IMR-90 (cell line): ENCODE measurements at regions not wholly inside any gene's neighbourhood (a gene's known extent, or its start where the extent isn't known, plus 50 kb on each side); places are given as distances from the start of the nearest gene placed in this dataset.

Source experiments
- ATAC-seq: fragments of 200-7000 bp; cut with Tn5 transposase; 2 replicates; pipeline ENCODE4 v1.9.1; 2020; ENCODE audit warnings: low read depth, mild to moderate bottlenecking, moderate library complexity
- BruUV-seq: library from RNA; stranded (reverse); fragments of 400-500 nt; replicated peaks from 2 replicates; lab custom pipeline; 2021; lab: Mats Ljungman, UMichigan
- CTCF ChIA-PET: fragments of 300-600 bp; formaldehyde crosslinking; extraction: SDS; loops from one replicate; lab custom pipeline; 2021; ENCODE audit warnings: antibody characterized with exemption; lab: Yijun Ruan, JAX
- POLR2A ChIA-PET: fragments of 300-600 bp; sonication (Branson Sonifier 250); formaldehyde crosslinking; loops from one replicate; lab custom pipeline; 2022; ENCODE audit warnings: antibody characterized with exemption; ENCODE audit not compliant: unreplicated experiment; lab: Charles Lee
- DNase-seq: peaks from one replicate; pipeline ENCODE4 v3.0.0; 2013
- H2AFZ ChIP-seq: replicated peaks from 2 replicates; pipeline ENCODE3; 2013; ENCODE audit warnings: low read length, mild to moderate bottlenecking; ENCODE audit not compliant: poor library complexity
- H2AK5ac ChIP-seq: 2 replicates; pipeline ENCODE4 v1.6.1; 2013; ENCODE audit warnings: low read depth, low read length, inconsistent platforms
- H2AK9ac ChIP-seq: replicated peaks from 2 replicates; pipeline ENCODE3; 2013; ENCODE audit warnings: mild to moderate bottlenecking, low read depth, low read length, moderate library complexity; ENCODE audit not compliant: poor library complexity
- H2BK120ac ChIP-seq: 2 replicates; pipeline ENCODE4 v1.6.1; 2013; ENCODE audit warnings: low read depth, low read length, inconsistent platforms
- H2BK15ac ChIP-seq: 3 replicates; pipeline ENCODE4 v1.6.1; 2013; ENCODE audit warnings: low read depth, low read length, inconsistent platforms
- H2BK20ac ChIP-seq: 2 replicates; pipeline ENCODE4 v1.6.1; 2013; ENCODE audit warnings: low read depth, mild to moderate bottlenecking, inconsistent platforms, low read length, moderate library complexity
- H2BK5ac ChIP-seq: 2 replicates; pipeline ENCODE4 v1.6.1; 2013; ENCODE audit warnings: mild to moderate bottlenecking, low read depth, low read length, inconsistent platforms; ENCODE audit not compliant: poor library complexity, severe bottlenecking
- H3K14ac ChIP-seq: replicated peaks from 2 replicates; pipeline ENCODE4 v1.6.1; 2013; ENCODE audit warnings: low read depth, low read length, inconsistent platforms
- H3K18ac ChIP-seq: 2 replicates; pipeline ENCODE4 v1.6.1; 2013; ENCODE audit warnings: low read depth, low read length, control low read depth
- H3K23ac ChIP-seq: 2 replicates; pipeline ENCODE4 v1.6.1; 2013; ENCODE audit warnings: low read depth, low read length, inconsistent platforms
- H3K27ac ChIP-seq: 2 replicates; pipeline ENCODE4 v1.5.1; 2013; ENCODE audit warnings: mild to moderate bottlenecking, control low read depth, low read length; ENCODE audit not compliant: insufficient read depth
- H3K27me3 ChIP-seq: 2 replicates; pipeline ENCODE4 v1.6.1; 2013; ENCODE audit warnings: low read length; ENCODE audit not compliant: control insufficient read depth, insufficient read depth
- H3K36me3 ChIP-seq: 2 replicates; pipeline ENCODE4 v1.6.1; 2013; ENCODE audit warnings: low read length, mixed read lengths; ENCODE audit not compliant: control insufficient read depth, insufficient read depth
- H3K4ac ChIP-seq: 2 replicates; pipeline ENCODE4 v1.6.1; 2013; ENCODE audit warnings: low read depth, low read length, inconsistent platforms
- H3K4me1 ChIP-seq: 2 replicates; pipeline ENCODE4 v1.6.1; 2013; ENCODE audit warnings: low read length, mixed read lengths; ENCODE audit not compliant: control insufficient read depth, insufficient read depth
- H3K4me2 ChIP-seq: 2 replicates; pipeline ENCODE4 v1.6.1; 2013; ENCODE audit warnings: low read depth, mild to moderate bottlenecking, control low read depth, low read length, moderate library complexity
- H3K4me3 ChIP-seq: 2 replicates; pipeline ENCODE4 v1.5.1; 2013; ENCODE audit warnings: low read depth, mild to moderate bottlenecking, control low read depth, low read length, moderate library complexity; ENCODE audit not compliant: insufficient read depth
- H3K56ac ChIP-seq: 2 replicates; pipeline ENCODE4 v1.6.1; 2013; ENCODE audit warnings: low read length, inconsistent platforms; ENCODE audit not compliant: insufficient read depth; ENCODE audit errors: extremely low read depth
- H3K79me1 ChIP-seq, 2 experiments: 2 replicates each; pipeline ENCODE4 v1.6.1; 2013; ENCODE audit warnings: low read length in 2 of 2, inconsistent platforms in 1 of 2, low read depth in 1 of 2
- H3K9ac ChIP-seq: 2 replicates; pipeline ENCODE4 v1.6.1; 2013; ENCODE audit warnings: low read depth, low read length, control low read depth
- H3K9me1 ChIP-seq: 2 replicates; pipeline ENCODE4 v1.6.1; 2013; ENCODE audit warnings: low read length, inconsistent platforms; ENCODE audit not compliant: insufficient read depth
- H3K9me3 ChIP-seq: 2 replicates; pipeline ENCODE4 v1.6.1; 2013; ENCODE audit warnings: low read length; ENCODE audit not compliant: control insufficient read depth, insufficient read depth
- H4K20me1 ChIP-seq: 2 replicates; pipeline ENCODE4 v1.6.1; 2013; ENCODE audit warnings: low read length, inconsistent platforms; ENCODE audit not compliant: insufficient read depth
- H4K5ac ChIP-seq: 2 replicates; pipeline ENCODE4 v1.6.1; 2013; ENCODE audit warnings: mild to moderate bottlenecking, low read depth, low read length, control low read depth
- H4K8ac ChIP-seq, 2 experiments: 2 replicates each; pipeline ENCODE4 v1.6.1; 2013; ENCODE audit warnings: low read depth in 2 of 2, low read length in 2 of 2, control low read depth in 1 of 2, inconsistent platforms in 1 of 2
- H4K91ac ChIP-seq: 2 replicates; pipeline ENCODE4 v1.6.1; 2013; ENCODE audit warnings: low read depth, low read length, inconsistent platforms; ENCODE audit not compliant: insufficient read depth
- BHLHE40 ChIP-seq: fragments of 150-350 bp; IDR thresholded peaks from 2 replicates; pipeline ENCODE4 v1.6.1; 2016; ENCODE audit warnings: mild to moderate bottlenecking, low read depth, low read length
- CEBPB ChIP-seq: IDR thresholded peaks from 2 replicates; pipeline ENCODE4 v1.6.1; 2012; ENCODE audit warnings: low read depth, low read length, improper control_type of control experiment
- CHD1 ChIP-seq: IDR thresholded peaks from 2 replicates; pipeline ENCODE4 v1.6.1; 2012; ENCODE audit warnings: low read depth, low read length, improper control_type of control experiment
- FOS ChIP-seq: fragments of 150-350 bp; IDR thresholded peaks from 2 replicates; pipeline ENCODE4 v1.6.1; 2016; ENCODE audit warnings: low read depth, low read length
- MAFK ChIP-seq: IDR thresholded peaks from 2 replicates; pipeline ENCODE4 v1.6.1; 2012; ENCODE audit warnings: low read depth, low read length, improper control_type of control experiment
- MAZ ChIP-seq: IDR thresholded peaks from 2 replicates; pipeline ENCODE4 v1.6.1; 2012; ENCODE audit warnings: low read depth, mild to moderate bottlenecking, low read length, improper control_type of control experiment, moderate library complexity, borderline replicate concordance
- MXI1 ChIP-seq: IDR thresholded peaks from 2 replicates; pipeline ENCODE4 v1.6.1; 2012; ENCODE audit warnings: low read depth, mild to moderate bottlenecking, low read length, moderate library complexity, borderline replicate concordance
- NFE2L2 ChIP-seq: fragments of 150-350 bp; IDR thresholded peaks from 2 replicates; pipeline ENCODE4 v1.6.1; 2016; ENCODE audit warnings: low read depth, mild to moderate bottlenecking, low read length
- POLR2A ChIP-seq: IDR thresholded peaks from 2 replicates; pipeline ENCODE4 v1.6.1; 2012; ENCODE audit warnings: mild to moderate bottlenecking, low read depth, low read length
- RAD21 ChIP-seq: IDR thresholded peaks from 2 replicates; pipeline ENCODE4 v1.6.1; 2012; ENCODE audit warnings: low read length, improper control_type of control experiment
- RCOR1 ChIP-seq: IDR thresholded peaks from 2 replicates; pipeline ENCODE4 v1.6.1; 2012; ENCODE audit warnings: mild to moderate bottlenecking, low read length, improper control_type of control experiment; ENCODE audit not compliant: insufficient replicate concordance
- RFX5 ChIP-seq: IDR thresholded peaks from 2 replicates; pipeline ENCODE4 v1.8.0; 2012; ENCODE audit warnings: low read depth, mild to moderate bottlenecking, low read length, moderate library complexity
- SMC3 ChIP-seq: fragments of 150-350 bp; IDR thresholded peaks from 2 replicates; pipeline ENCODE4 v1.6.1; 2016; ENCODE audit warnings: low read depth, mild to moderate bottlenecking, antibody characterized with exemption, low read length, moderate library complexity
- WGBS, 2 experiments: methylation state at CpG; one replicate each; pipeline versions ENCODE4 v1.1.5 to v1.1.7; 2013; ENCODE audit warnings: missing lambda C conversion rate in 2 of 2; ENCODE audit not compliant: insufficient read length in 1 of 2; ENCODE audit errors: extremely low coverage in 2 of 2; 5-methylcytosine and 5-hydroxymethylcytosine counted together
- dilution Hi-C: fragments of 300-500 bp; cut with HindIII; formaldehyde crosslinking; loops from one replicate; pipeline ENCODE4 v1.14.3; 2018; ENCODE audit warnings: low sequenced_read_pairs; ENCODE audit not compliant: unreplicated experiment
- in situ Hi-C: fragments of 300-500 bp; cut with MboI; formaldehyde crosslinking; loops from 3 replicates; pipeline ENCODE4 v1.14.3; 2019; ENCODE audit warnings: low sequenced_read_pairs, inconsistent platforms, mixed read lengths
- intact Hi-C: fragments of 100-400 bp; cut with micrococcal nuclease; formaldehyde crosslinking; loops from 2 replicates; pipeline ENCODE4 v1.10.0; 2022
- TF ChIP-seq, protein P1 (sequence below): fragments of 150-350 bp; IDR thresholded peaks from 2 replicates; pipeline ENCODE4 v1.6.1; 2016; ENCODE audit warnings: low read depth, mild to moderate bottlenecking, low read length, moderate library complexity, borderline replicate concordance
- TF ChIP-seq, protein P2 (sequence below): conservative IDR thresholded peaks from 2 replicates; pipeline ENCODE4 v1.5.1; 2012; ENCODE audit warnings: mild to moderate bottlenecking, low read depth, low read length, improper control_type of control experiment
- TF ChIP-seq, protein P3 (sequence below): fragments of 150-350 bp; IDR thresholded peaks from 2 replicates; pipeline ENCODE4 v1.6.1; 2017; ENCODE audit warnings: mild to moderate bottlenecking, antibody characterized with exemption, low read length, low read depth

DNA sequence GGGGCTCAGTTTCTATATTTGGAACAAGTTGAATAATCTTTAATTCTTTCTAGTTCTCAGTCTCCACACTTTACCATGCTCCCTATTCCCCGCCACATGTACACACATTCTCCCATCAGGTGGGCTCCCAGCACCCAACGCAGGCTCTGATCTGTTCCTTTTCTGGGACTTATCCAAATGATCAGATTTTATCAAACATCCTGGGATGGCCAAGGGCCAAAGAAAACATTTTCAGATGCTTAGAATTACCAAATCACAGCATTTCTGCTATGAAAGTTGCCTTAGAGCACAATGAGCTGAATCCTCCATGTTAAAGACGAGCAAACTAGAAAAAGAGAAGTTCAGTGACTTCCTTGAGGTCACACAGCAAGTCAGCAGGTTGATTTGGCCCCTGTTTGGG, 153.4 kb downstream of the SEC61B start:
- no peak for ATAC-seq
- WGBS, 2 experiments = 92% methylated on average over 2 of the region's 3 CpGs; no CpG with 5 or more reads in 1 of the 2 experiments
- peak overlapping the region; percentile 43; the same call in 1 of the 2 replicates for H2AK5ac ChIP-seq
- H2BK5ac ChIP-seq = no peak overlapping the region
- peak overlapping the region; percentile 50; the same call in 1 of the 2 replicates for H2BK20ac ChIP-seq
- peak overlapping the region; percentile 20; the same call in 1 of the 2 replicates for H3K4ac ChIP-seq
- H2AFZ ChIP-seq = no peak overlapping the region
- peak overlapping the region; percentile 11; the same call in 1 of the 3 replicates for H2BK15ac ChIP-seq
- peak overlapping the region; percentile 44; the same call in 1 of the 2 replicates for H3K18ac ChIP-seq
- ChIA-PET CTCF (no interaction called here), POLR2A (no interaction called here)
- H4K91ac ChIP-seq = no peak overlapping the region
- 0 out of 2 replicates have a peak overlapping the region, but pooled peaks have one; percentile 12 for H3K14ac ChIP-seq
- 0 out of 2 replicates have a peak, but pooled peaks cover 3% of the 10 kb centered on the region for H3K9me1 ChIP-seq
- H3K27me3 ChIP-seq = peaks cover 2% of the 10 kb centered on the region
- no peak overlapping the region for H3K4me3 ChIP-seq
- no peaks in the 10 kb centered on the region for H3K9me3 ChIP-seq
- TF ChIP-seq FOS (no peak), MAZ (no peak), CHD1 (no peak), POLR2A (no peak), MXI1 (no peak), CEBPB (no peak), MAFK (no peak), BHLHE40 (no peak), SMC3 (no peak), NFE2L2 (no peak), RFX5 (no peak), RCOR1 (no peak), RAD21 (no peak)
- TF ChIP-seq, protein P1, sequence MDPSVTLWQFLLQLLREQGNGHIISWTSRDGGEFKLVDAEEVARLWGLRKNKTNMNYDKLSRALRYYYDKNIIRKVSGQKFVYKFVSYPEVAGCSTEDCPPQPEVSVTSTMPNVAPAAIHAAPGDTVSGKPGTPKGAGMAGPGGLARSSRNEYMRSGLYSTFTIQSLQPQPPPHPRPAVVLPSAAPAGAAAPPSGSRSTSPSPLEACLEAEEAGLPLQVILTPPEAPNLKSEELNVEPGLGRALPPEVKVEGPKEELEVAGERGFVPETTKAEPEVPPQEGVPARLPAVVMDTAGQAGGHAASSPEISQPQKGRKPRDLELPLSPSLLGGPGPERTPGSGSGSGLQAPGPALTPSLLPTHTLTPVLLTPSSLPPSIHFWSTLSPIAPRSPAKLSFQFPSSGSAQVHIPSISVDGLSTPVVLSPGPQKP = no peak
- TF ChIP-seq, protein P2, sequence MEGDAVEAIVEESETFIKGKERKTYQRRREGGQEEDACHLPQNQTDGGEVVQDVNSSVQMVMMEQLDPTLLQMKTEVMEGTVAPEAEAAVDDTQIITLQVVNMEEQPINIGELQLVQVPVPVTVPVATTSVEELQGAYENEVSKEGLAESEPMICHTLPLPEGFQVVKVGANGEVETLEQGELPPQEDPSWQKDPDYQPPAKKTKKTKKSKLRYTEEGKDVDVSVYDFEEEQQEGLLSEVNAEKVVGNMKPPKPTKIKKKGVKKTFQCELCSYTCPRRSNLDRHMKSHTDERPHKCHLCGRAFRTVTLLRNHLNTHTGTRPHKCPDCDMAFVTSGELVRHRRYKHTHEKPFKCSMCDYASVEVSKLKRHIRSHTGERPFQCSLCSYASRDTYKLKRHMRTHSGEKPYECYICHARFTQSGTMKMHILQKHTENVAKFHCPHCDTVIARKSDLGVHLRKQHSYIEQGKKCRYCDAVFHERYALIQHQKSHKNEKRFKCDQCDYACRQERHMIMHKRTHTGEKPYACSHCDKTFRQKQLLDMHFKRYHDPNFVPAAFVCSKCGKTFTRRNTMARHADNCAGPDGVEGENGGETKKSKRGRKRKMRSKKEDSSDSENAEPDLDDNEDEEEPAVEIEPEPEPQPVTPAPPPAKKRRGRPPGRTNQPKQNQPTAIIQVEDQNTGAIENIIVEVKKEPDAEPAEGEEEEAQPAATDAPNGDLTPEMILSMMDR = no peak
- TF ChIP-seq, protein P3, sequence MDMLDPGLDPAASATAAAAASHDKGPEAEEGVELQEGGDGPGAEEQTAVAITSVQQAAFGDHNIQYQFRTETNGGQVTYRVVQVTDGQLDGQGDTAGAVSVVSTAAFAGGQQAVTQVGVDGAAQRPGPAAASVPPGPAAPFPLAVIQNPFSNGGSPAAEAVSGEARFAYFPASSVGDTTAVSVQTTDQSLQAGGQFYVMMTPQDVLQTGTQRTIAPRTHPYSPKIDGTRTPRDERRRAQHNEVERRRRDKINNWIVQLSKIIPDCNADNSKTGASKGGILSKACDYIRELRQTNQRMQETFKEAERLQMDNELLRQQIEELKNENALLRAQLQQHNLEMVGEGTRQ = no peak
- peaks cover 14% of the 10 kb centered on the region for H3K4me1 ChIP-seq
- H3K4me2 ChIP-seq = no peak overlapping the region
- H4K8ac ChIP-seq = no peak overlapping the region
- no peak overlapping the region for H3K23ac ChIP-seq
- no peak overlapping the region; the same call in 1 of the 2 replicates for H4K5ac ChIP-seq
- no peak for DNase-seq
- H3K56ac ChIP-seq = no peak overlapping the region
- no TSS peak for BruUV-seq
- H3K79me1 ChIP-seq = no peaks in the 10 kb centered on the region
- no peak overlapping the region for H3K27ac ChIP-seq
- dilution Hi-C loops (no loop called here), in situ Hi-C loops (no loop called here), intact Hi-C loops (no loop called here)
- no peak overlapping the region for H3K9ac ChIP-seq
- no peaks in the 10 kb centered on the region for H3K36me3 ChIP-seq
- no peaks in the 10 kb centered on the region for H4K20me1 ChIP-seq
- no peak overlapping the region for H2AK9ac ChIP-seq
- H2BK120ac ChIP-seq = peak overlapping the region; percentile 21; the same call in 1 of the 2 replicates
